SK-N-SH (cell line): ENCODE measurements at regions not wholly inside any gene's neighbourhood (a gene's known extent, or its start where the extent isn't known, plus 50 kb on each side); places are given as distances from the start of the nearest gene placed in this dataset.

Experiments used
- CTCF ChIA-PET: fragments of 300-600, 350-600 bp; formaldehyde crosslinking; extraction: SDS; loops from one replicate; lab custom pipeline; 2021; lab: Yijun Ruan, JAX
- POLR2A ChIA-PET: fragments of 350-600 bp; sonication (Branson Sonifier 250); formaldehyde crosslinking; extraction: SDS; loops from one replicate; lab custom pipeline; 2020; ENCODE audit warnings: antibody characterized with exemption, inconsistent platforms; lab: Yijun Ruan, JAX
- DNase-seq: peaks from one replicate; pipeline ENCODE4 v3.0.0; 2012
- H2AFZ ChIP-seq: fragments of 200-600 bp; sonication (generic); 2 replicates; pipeline ENCODE4 v1.8.1; 2016; ENCODE audit warnings: antibody characterized with exemption, mild to moderate bottlenecking, low read depth
- H3F3A ChIP-seq: fragments of 200-600 bp; sonication (generic); replicated peaks from 2 replicates; pipeline ENCODE3; 2016; ENCODE audit warnings: antibody characterized with exemption, mild to moderate bottlenecking; ENCODE audit not compliant: insufficient read depth
- H3K27ac ChIP-seq, 2 experiments: fragments of 200-500 bp in 1 of 2; fragments of 200-600 bp in 1 of 2; sonication (Bioruptor generic) in 1 of 2; sonication (generic), shearing (Covaris generic) in 1 of 2; 2 replicates each; pipeline versions ENCODE4 v1.5.1 to v1.6.1; 2014 to 2016; ENCODE audit warnings: low read depth in 2 of 2, inconsistent platforms in 1 of 2, low read length in 1 of 2, mild to moderate bottlenecking in 1 of 2, mixed read lengths in 1 of 2
- H3K27me3 ChIP-seq: fragments of 200-600 bp; sonication (generic), shearing (Covaris generic); 2 replicates; pipeline ENCODE4 v1.6.1; 2016; ENCODE audit warnings: mixed run types; ENCODE audit not compliant: insufficient read depth
- H3K36me3 ChIP-seq, 2 experiments: fragments of 200-500 bp in 1 of 2; fragments of 200-600 bp in 1 of 2; sonication (Bioruptor generic) in 1 of 2; sonication (generic) in 1 of 2; replicated peaks in 1 of 2; 2 replicates each; pipeline versions ENCODE3 to v1.5.1; 2014 to 2016; ENCODE audit warnings: low read length in 1 of 2, mild to moderate bottlenecking in 1 of 2; ENCODE audit not compliant: insufficient read depth in 2 of 2, control insufficient read depth in 1 of 2
- H3K4me1 ChIP-seq, 2 experiments: fragments of 200-500 bp in 1 of 2; fragments of 200-600 bp in 1 of 2; sonication (Bioruptor generic) in 1 of 2; sonication (generic), shearing (Covaris generic) in 1 of 2; 2 replicates each; pipeline versions ENCODE4 v1.5.1 to v1.6.1; 2014 to 2016; ENCODE audit warnings: low read depth in 1 of 2, low read length in 1 of 2, mixed run types in 1 of 2; ENCODE audit not compliant: insufficient read depth in 2 of 2, control insufficient read depth in 1 of 2
- H3K4me2 ChIP-seq: fragments of 200-600 bp; sonication (generic), shearing (Covaris generic); 2 replicates; pipeline ENCODE4 v1.6.1; 2017; ENCODE audit warnings: mixed run types
- H3K4me3 ChIP-seq, 2 experiments: fragments of 200-500 bp in 1 of 2; fragments of 200-600 bp in 1 of 2; sonication (Bioruptor generic) in 1 of 2; sonication (generic), shearing (Covaris generic) in 1 of 2; 2 replicates each; pipeline versions ENCODE4 v1.5.1 to v1.8.1; 2014 to 2016; ENCODE audit warnings: low read depth in 2 of 2, inconsistent platforms in 1 of 2, low read length in 1 of 2, mild to moderate bottlenecking in 1 of 2, mixed read lengths in 1 of 2, moderate library complexity in 1 of 2
- H3K79me2 ChIP-seq: fragments of 200-600 bp; sonication (generic); 2 replicates; pipeline ENCODE4 v1.8.1; 2017; ENCODE audit warnings: mild to moderate bottlenecking; ENCODE audit not compliant: insufficient read depth
- H3K9ac ChIP-seq: fragments of 200-600 bp; sonication (generic); 2 replicates; pipeline ENCODE4 v1.6.1; 2017; ENCODE audit warnings: mixed run types
- H3K9me2 ChIP-seq: fragments of 200-600 bp; sonication (generic); 2 replicates; pipeline ENCODE4 v1.6.1; 2017; ENCODE audit warnings: mixed run types
- H3K9me3 ChIP-seq: fragments of 200-600 bp; sonication (generic); 2 replicates; pipeline ENCODE4 v1.6.1; 2017; ENCODE audit warnings: mixed run types, mild to moderate bottlenecking, moderate library complexity
- H4K20me1 ChIP-seq: fragments of 200-600 bp; sonication (generic); 2 replicates; pipeline ENCODE4 v1.6.1; 2017; ENCODE audit warnings: mild to moderate bottlenecking, mixed run types; ENCODE audit not compliant: insufficient read depth
- ELF1 ChIP-seq: IDR thresholded peaks from 2 replicates; pipeline ENCODE4 v1.4.0; 2012
- EP300 ChIP-seq, 2 experiments: IDR thresholded peaks; 2 replicates each; pipeline versions ENCODE4 v1.4.0 to v1.6.1; 2012; ENCODE audit warnings: borderline replicate concordance in 1 of 2, low read depth in 1 of 2, low read length in 1 of 2
- FOSL2 ChIP-seq: IDR thresholded peaks from 2 replicates; pipeline ENCODE4 v1.4.0; 2012; ENCODE audit warnings: low read depth, mild to moderate bottlenecking, moderate library complexity, borderline replicate concordance
- FOXJ3 ChIP-seq: sonication (generic); formaldehyde crosslinking; IDR thresholded peaks from 2 replicates; pipeline ENCODE4 v1.5.1; 2020; ENCODE audit warnings: mild to moderate bottlenecking, missing genetic modification reagents
- JUND ChIP-seq: IDR thresholded peaks from 2 replicates; pipeline ENCODE4 v1.4.0; 2012
- MXI1 ChIP-seq: IDR thresholded peaks from 2 replicates; pipeline ENCODE4 v1.6.1; 2012; ENCODE audit warnings: mild to moderate bottlenecking, low read depth, low read length, improper control_type of control experiment
- NRF1 ChIP-seq: IDR thresholded peaks from 2 replicates; pipeline ENCODE4 v1.6.1; 2012; ENCODE audit warnings: low read depth, mild to moderate bottlenecking, low read length
- RAD21 ChIP-seq: IDR thresholded peaks from 2 replicates; pipeline ENCODE4 v1.6.1; 2012; ENCODE audit warnings: mild to moderate bottlenecking, low read length
- RCOR1 ChIP-seq: fragments of 150-350 bp; IDR thresholded peaks from 2 replicates; pipeline ENCODE4 v1.6.1; 2017; ENCODE audit warnings: antibody characterized with exemption, low read length
- RXRA ChIP-seq: IDR thresholded peaks from 2 replicates; pipeline ENCODE4 v1.4.0; 2012; ENCODE audit warnings: low read depth, mild to moderate bottlenecking, borderline replicate concordance
- TCF12 ChIP-seq: IDR thresholded peaks from 2 replicates; pipeline ENCODE4 v1.4.0; 2012
- WGBS: methylation state at CpG from one replicate; pipeline ENCODE4 v1.1.6; 2017; ENCODE audit warnings: low lambda C conversion rate; 5-methylcytosine and 5-hydroxymethylcytosine counted together
- TF ChIP-seq, protein P1 (sequence below): IDR thresholded peaks from 2 replicates; pipeline ENCODE4; 2012
- TF ChIP-seq, protein P2 (sequence below): IDR thresholded peaks from 2 replicates; pipeline ENCODE4 v1.4.0; 2012; ENCODE audit warnings: low read depth, borderline replicate concordance
- TF ChIP-seq, protein P3 (sequence below): fragments of 150-350 bp; IDR thresholded peaks from 2 replicates; pipeline ENCODE4 v1.6.1; 2017; ENCODE audit warnings: antibody characterized with exemption, low read length, low read depth, borderline replicate concordance
- TF ChIP-seq, protein P4 (sequence below): fragments of 200-600 bp; sonication (generic); IDR thresholded peaks from 2 replicates; pipeline ENCODE4 v1.6.1; 2017; ENCODE audit warnings: antibody characterized with exemption, mild to moderate bottlenecking, moderate library complexity
- TF ChIP-seq, protein P5 (sequence below): fragments of 150-350 bp; IDR thresholded peaks from 2 replicates; pipeline ENCODE4 v1.6.1; 2016; ENCODE audit warnings: mild to moderate bottlenecking, low read depth, low read length
- TF ChIP-seq, protein P6 (sequence below): IDR thresholded peaks from 2 replicates; pipeline ENCODE4 v1.4.0; 2012; ENCODE audit warnings: low read depth, borderline replicate concordance

DNA sequence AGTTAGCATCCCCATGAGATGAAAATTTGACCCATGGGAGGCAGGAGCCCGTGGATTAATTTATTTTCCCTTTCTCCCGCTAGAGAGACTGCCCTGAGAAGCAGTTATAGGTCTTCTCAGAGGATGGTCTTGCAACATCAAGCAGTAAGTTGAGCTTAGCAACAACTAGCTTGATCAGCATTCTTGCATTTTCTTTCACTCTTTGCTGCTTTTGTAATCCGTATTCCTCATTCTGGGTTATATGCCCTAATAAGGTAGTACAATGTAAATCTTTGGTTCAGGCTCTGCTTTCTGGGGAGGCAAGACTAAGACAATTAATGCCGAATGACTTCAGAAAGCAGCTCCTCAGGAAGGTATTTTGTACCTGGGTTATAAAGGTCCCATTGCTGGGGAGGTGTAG, 146.8 kb downstream of the FZD1 start:
- 25% methylated on average over 4 of the region's 4 CpGs for WGBS
- H3K4me1 ChIP-seq = peaks cover 0 to 3% of the 10 kb centered on the region in 2 experiments; a peak in 1 of 4 replicates
- H3K36me3 ChIP-seq = no peaks in the 10 kb centered on the region
- TF ChIP-seq FOSL2 (no peak), NRF1 (no peak), TCF12 (no peak), FOXJ3 (no peak), EP300 (IDR thresholded peaks at IDR 0.05; ENCODE audit: borderline replicate concordance in 1 of 2, low read depth in 1 of 2, low read length in 1 of 2) (no peak), MXI1 (no peak), JUND (no peak), RCOR1 (no peak), RAD21 (no peak), RXRA (no peak), ELF1 (no peak)
- TF ChIP-seq, protein P1, sequence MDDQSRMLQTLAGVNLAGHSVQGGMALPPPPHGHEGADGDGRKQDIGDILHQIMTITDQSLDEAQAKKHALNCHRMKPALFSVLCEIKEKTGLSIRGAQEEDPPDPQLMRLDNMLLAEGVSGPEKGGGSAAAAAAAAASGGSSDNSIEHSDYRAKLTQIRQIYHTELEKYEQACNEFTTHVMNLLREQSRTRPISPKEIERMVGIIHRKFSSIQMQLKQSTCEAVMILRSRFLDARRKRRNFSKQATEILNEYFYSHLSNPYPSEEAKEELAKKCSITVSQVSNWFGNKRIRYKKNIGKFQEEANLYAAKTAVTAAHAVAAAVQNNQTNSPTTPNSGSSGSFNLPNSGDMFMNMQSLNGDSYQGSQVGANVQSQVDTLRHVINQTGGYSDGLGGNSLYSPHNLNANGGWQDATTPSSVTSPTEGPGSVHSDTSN = no peak
- TF ChIP-seq, protein P2, sequence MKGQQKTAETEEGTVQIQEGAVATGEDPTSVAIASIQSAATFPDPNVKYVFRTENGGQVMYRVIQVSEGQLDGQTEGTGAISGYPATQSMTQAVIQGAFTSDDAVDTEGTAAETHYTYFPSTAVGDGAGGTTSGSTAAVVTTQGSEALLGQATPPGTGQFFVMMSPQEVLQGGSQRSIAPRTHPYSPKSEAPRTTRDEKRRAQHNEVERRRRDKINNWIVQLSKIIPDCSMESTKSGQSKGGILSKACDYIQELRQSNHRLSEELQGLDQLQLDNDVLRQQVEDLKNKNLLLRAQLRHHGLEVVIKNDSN = no peak
- TF ChIP-seq, protein P3, sequence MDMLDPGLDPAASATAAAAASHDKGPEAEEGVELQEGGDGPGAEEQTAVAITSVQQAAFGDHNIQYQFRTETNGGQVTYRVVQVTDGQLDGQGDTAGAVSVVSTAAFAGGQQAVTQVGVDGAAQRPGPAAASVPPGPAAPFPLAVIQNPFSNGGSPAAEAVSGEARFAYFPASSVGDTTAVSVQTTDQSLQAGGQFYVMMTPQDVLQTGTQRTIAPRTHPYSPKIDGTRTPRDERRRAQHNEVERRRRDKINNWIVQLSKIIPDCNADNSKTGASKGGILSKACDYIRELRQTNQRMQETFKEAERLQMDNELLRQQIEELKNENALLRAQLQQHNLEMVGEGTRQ = no peak
- TF ChIP-seq, protein P4, sequence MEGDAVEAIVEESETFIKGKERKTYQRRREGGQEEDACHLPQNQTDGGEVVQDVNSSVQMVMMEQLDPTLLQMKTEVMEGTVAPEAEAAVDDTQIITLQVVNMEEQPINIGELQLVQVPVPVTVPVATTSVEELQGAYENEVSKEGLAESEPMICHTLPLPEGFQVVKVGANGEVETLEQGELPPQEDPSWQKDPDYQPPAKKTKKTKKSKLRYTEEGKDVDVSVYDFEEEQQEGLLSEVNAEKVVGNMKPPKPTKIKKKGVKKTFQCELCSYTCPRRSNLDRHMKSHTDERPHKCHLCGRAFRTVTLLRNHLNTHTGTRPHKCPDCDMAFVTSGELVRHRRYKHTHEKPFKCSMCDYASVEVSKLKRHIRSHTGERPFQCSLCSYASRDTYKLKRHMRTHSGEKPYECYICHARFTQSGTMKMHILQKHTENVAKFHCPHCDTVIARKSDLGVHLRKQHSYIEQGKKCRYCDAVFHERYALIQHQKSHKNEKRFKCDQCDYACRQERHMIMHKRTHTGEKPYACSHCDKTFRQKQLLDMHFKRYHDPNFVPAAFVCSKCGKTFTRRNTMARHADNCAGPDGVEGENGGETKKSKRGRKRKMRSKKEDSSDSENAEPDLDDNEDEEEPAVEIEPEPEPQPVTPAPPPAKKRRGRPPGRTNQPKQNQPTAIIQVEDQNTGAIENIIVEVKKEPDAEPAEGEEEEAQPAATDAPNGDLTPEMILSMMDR = no peak
- TF ChIP-seq, protein P5, sequence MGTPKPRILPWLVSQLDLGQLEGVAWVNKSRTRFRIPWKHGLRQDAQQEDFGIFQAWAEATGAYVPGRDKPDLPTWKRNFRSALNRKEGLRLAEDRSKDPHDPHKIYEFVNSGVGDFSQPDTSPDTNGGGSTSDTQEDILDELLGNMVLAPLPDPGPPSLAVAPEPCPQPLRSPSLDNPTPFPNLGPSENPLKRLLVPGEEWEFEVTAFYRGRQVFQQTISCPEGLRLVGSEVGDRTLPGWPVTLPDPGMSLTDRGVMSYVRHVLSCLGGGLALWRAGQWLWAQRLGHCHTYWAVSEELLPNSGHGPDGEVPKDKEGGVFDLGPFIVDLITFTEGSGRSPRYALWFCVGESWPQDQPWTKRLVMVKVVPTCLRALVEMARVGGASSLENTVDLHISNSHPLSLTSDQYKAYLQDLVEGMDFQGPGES = no peak
- TF ChIP-seq, protein P6, sequence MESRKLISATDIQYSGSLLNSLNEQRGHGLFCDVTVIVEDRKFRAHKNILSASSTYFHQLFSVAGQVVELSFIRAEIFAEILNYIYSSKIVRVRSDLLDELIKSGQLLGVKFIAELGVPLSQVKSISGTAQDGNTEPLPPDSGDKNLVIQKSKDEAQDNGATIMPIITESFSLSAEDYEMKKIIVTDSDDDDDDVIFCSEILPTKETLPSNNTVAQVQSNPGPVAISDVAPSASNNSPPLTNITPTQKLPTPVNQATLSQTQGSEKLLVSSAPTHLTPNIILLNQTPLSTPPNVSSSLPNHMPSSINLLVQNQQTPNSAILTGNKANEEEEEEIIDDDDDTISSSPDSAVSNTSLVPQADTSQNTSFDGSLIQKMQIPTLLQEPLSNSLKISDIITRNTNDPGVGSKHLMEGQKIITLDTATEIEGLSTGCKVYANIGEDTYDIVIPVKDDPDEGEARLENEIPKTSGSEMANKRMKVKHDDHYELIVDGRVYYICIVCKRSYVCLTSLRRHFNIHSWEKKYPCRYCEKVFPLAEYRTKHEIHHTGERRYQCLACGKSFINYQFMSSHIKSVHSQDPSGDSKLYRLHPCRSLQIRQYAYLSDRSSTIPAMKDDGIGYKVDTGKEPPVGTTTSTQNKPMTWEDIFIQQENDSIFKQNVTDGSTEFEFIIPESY = no peak
- H3K4me3 ChIP-seq = no peak overlapping the region
- H3F3A ChIP-seq = no peaks in the 10 kb centered on the region
- no peak overlapping the region for H3K27ac ChIP-seq
- H3K9ac ChIP-seq = no peak overlapping the region
- H3K9me3 ChIP-seq = no peaks in the 10 kb centered on the region
- H3K9me2 ChIP-seq = no peaks in the 10 kb centered on the region
- no peaks in the 10 kb centered on the region for H3K79me2 ChIP-seq
- no peak overlapping the region for H2AFZ ChIP-seq
- H4K20me1 ChIP-seq = no peaks in the 10 kb centered on the region
- H3K27me3 ChIP-seq = peaks cover 12% of the 10 kb centered on the region; the same call in 1 of the 2 replicates
- no peak for DNase-seq
- no peak overlapping the region for H3K4me2 ChIP-seq
- POLR2A ChIA-PET = no interaction called here
- CTCF ChIA-PET = interaction anchor here (1.0 to 1.6 kb wide), 2 partner anchors 198 to 321 kb away, joined by 3 to 4 read pairs; no protein-coding TSS in a partner anchor
